Omental fat pad (tissue), 3 donors: ENCODE measurements at regions not wholly inside any gene's neighbourhood (a gene's known extent, or its start where the extent isn't known, plus 50 kb on each side); places are given as distances from the start of the nearest gene placed in this dataset.

Experiments
- ATAC-seq: fragments of 150-250 bp; one replicate; pipeline ENCODE4 v1.9.1; 2016; ENCODE audit warnings: mild to moderate bottlenecking, moderate library complexity; ENCODE audit not compliant: low FRiP score
- DNase-seq: peaks from one replicate; pipeline ENCODE4 v3.0.0-alpha.2; 2019; ENCODE audit warnings: low spot score
- CTCF ChIP-seq, 3 donors: fragments of 450-650 bp; IDR thresholded peaks; one replicate each; pipeline ENCODE4 v1.5.1; 2016 to 2017; ENCODE audit warnings: antibody characterized with exemption in 3 of 3, mild to moderate bottlenecking in 3 of 3, moderate library complexity in 2 of 3

- DNase-seq (no peak), ATAC-seq (no peak)
- TF ChIP-seq CTCF (IDR thresholded peaks at IDR 0.05) = no peak
Observed at GRCh38 chr11:134789104-134789503, 377.1 kb upstream of the B3GAT1 start.

- DNase-seq (no peak), ATAC-seq (no peak)
- no peak for TF ChIP-seq CTCF (IDR thresholded peaks at IDR 0.05)
Observed at GRCh38 chr11:134786636-134787035, 374.6 kb upstream of the B3GAT1 start.

GRCh38 chr11:134785660-134786284, 373.7 kb upstream of the B3GAT1 start:
- TF ChIP-seq CTCF (IDR thresholded peaks at IDR 0.05) = no peak
- DNase-seq (no peak), ATAC-seq (no peak)

- TF ChIP-seq CTCF (IDR thresholded peaks at IDR 0.05) = no peak
- ATAC-seq (no peak), DNase-seq (no peak)
Observed at GRCh38 chr11:134785059-134785458, 373.0 kb upstream of the B3GAT1 start.

- no peak for TF ChIP-seq CTCF (IDR thresholded peaks at IDR 0.05)
- DNase-seq = no peak
- no peak for ATAC-seq
Observed at GRCh38 chr11:134784568-134784967, 372.5 kb upstream of the B3GAT1 start.

GRCh38 chr11:134784046-134784445, 372.0 kb upstream of the B3GAT1 start:
- no peak for ATAC-seq
- TF ChIP-seq CTCF (IDR thresholded peaks at IDR 0.05) = no peak
- no peak for DNase-seq

GRCh38 chr11:134783234-134783633, 371.2 kb upstream of the B3GAT1 start:
- DNase-seq (no peak), ATAC-seq (no peak)
- TF ChIP-seq CTCF (IDR thresholded peaks at IDR 0.05) = no peak
